SK-N-SH treated with all-trans-retinoic acid at 6 μM for 48 hours (cell line): ENCODE measurements at regions not wholly inside any gene's neighbourhood (a gene's known extent, or its start where the extent isn't known, plus 50 kb on each side); places are given as distances from the start of the nearest gene placed in this dataset.
"Not testable (repeated sequence)": the region's sequence is repeated elsewhere in the genome, so short reads cannot be mapped to it uniquely, and the experiment has no call there.

ENCODE experiments used
- ATAC-seq: fragments of 200-7000 bp; cut with Tn5 transposase; 3 replicates; pipeline ENCODE4 v1.9.1; 2020; ENCODE audit warnings: mild to moderate bottlenecking, moderate library complexity
- BACH2 ChIP-seq: fragments of 250-450 bp; sonication (Bioruptor Pico); IDR thresholded peaks from 2 replicates; pipeline ENCODE4 v1.9.0; 2021; ENCODE audit warnings: mild to moderate bottlenecking, borderline replicate concordance
- CSDC2 ChIP-seq: fragments of 250-450 bp; sonication (Bioruptor Pico); IDR thresholded peaks from 2 replicates; pipeline ENCODE4 v1.5.0; 2020; ENCODE audit warnings: mild to moderate bottlenecking, moderate library complexity
- ESRRG ChIP-seq: fragments of 250-450 bp; sonication (Bioruptor Pico); IDR thresholded peaks from 2 replicates; pipeline ENCODE4 v1.6.1; 2021; ENCODE audit warnings: mild to moderate bottlenecking
- GLIS3 ChIP-seq: fragments of 250-450 bp; sonication (Bioruptor Pico); IDR thresholded peaks from 2 replicates; pipeline ENCODE4 v1.5.0; 2020; ENCODE audit warnings: mild to moderate bottlenecking, moderate library complexity
- ISL1 ChIP-seq: fragments of 250-450 bp; sonication (Bioruptor Pico); IDR thresholded peaks from 2 replicates; pipeline ENCODE4 v2.1.2; 2022; ENCODE audit warnings: mild to moderate bottlenecking, moderate library complexity
- OSR1 ChIP-seq: fragments of 250-450 bp; sonication (Bioruptor Pico); IDR thresholded peaks from 2 replicates; pipeline ENCODE4 v1.8.0; 2022; ENCODE audit warnings: moderate library complexity, mild to moderate bottlenecking, inconsistent platforms
- PPARA ChIP-seq: fragments of 250-450 bp; sonication (Bioruptor Pico); IDR thresholded peaks from 2 replicates; pipeline ENCODE4 v1.5.0; 2020; ENCODE audit warnings: mild to moderate bottlenecking, borderline replicate concordance
- RARB ChIP-seq: fragments of 250-450 bp; sonication (Bioruptor Pico); IDR thresholded peaks from 2 replicates; pipeline ENCODE4 v1.8.0; 2021; ENCODE audit warnings: mild to moderate bottlenecking, moderate library complexity
- SNAI2 ChIP-seq: fragments of 250-450 bp; sonication (Bioruptor Pico); IDR thresholded peaks from 2 replicates; pipeline ENCODE4 v1.5.0; 2020; ENCODE audit warnings: mild to moderate bottlenecking, moderate library complexity
- TCF4 ChIP-seq: fragments of 250-450 bp; sonication (Bioruptor Pico); IDR thresholded peaks from 2 replicates; pipeline ENCODE4 v1.8.0; 2021; ENCODE audit warnings: mild to moderate bottlenecking, moderate library complexity, borderline replicate concordance
- TOX ChIP-seq: fragments of 250-450 bp; sonication (Bioruptor Pico); IDR thresholded peaks from 2 replicates; pipeline ENCODE4 v1.8.0; 2021; ENCODE audit warnings: mild to moderate bottlenecking, moderate library complexity, borderline replicate concordance
- ZC3H10 ChIP-seq: fragments of 250-450 bp; sonication (Bioruptor Pico); IDR thresholded peaks from 2 replicates; pipeline ENCODE4 v1.5.1; 2021; ENCODE audit warnings: mild to moderate bottlenecking, moderate library complexity
- ZFP3 ChIP-seq: fragments of 250-450 bp; sonication (Bioruptor Pico); IDR thresholded peaks from 2 replicates; pipeline ENCODE4 v1.5.0; 2020; ENCODE audit warnings: mild to moderate bottlenecking, moderate library complexity
- ZFP30 ChIP-seq: fragments of 450-650 bp; formaldehyde crosslinking; IDR thresholded peaks from 2 replicates; pipeline ENCODE4 v1.5.0; 2022; ENCODE audit warnings: mild to moderate bottlenecking, moderate library complexity
- ZNF565 ChIP-seq: fragments of 450-650 bp; formaldehyde crosslinking; conservative IDR thresholded peaks from 2 replicates; pipeline ENCODE4 v1.5.0; 2020; ENCODE audit warnings: low read depth, mild to moderate bottlenecking, moderate library complexity
- ZNF70 ChIP-seq: fragments of 450-650 bp; formaldehyde crosslinking; IDR thresholded peaks from 2 replicates; pipeline ENCODE4 v1.5.0; 2020; ENCODE audit warnings: mild to moderate bottlenecking, moderate library complexity
- ZNF8 ChIP-seq: fragments of 450-650 bp; formaldehyde crosslinking; IDR thresholded peaks from 2 replicates; pipeline ENCODE4 v1.5.0; 2020; ENCODE audit warnings: mild to moderate bottlenecking, moderate library complexity
- TF ChIP-seq, protein P1 (sequence below): fragments of 250-450 bp; sonication (Bioruptor Pico); IDR thresholded peaks from 2 replicates; pipeline ENCODE4 v1.5.0; 2020; ENCODE audit warnings: mild to moderate bottlenecking, moderate library complexity
- TF ChIP-seq, protein P2 (sequence below): fragments of 250-450 bp; sonication (Bioruptor Pico); IDR thresholded peaks from 2 replicates; pipeline ENCODE4 v1.5.1; 2020; ENCODE audit warnings: low read depth, mild to moderate bottlenecking, moderate library complexity
- TF ChIP-seq, protein P3 (sequence below): fragments of 250-450 bp; sonication (Bioruptor Pico); IDR thresholded peaks from 2 replicates; pipeline ENCODE4 v1.8.0; 2021; ENCODE audit warnings: low read depth, mild to moderate bottlenecking, moderate library complexity, borderline replicate concordance
- TF ChIP-seq, protein P4 (sequence below): fragments of 250-450 bp; sonication (Bioruptor Pico); IDR thresholded peaks from 2 replicates; pipeline ENCODE4 v1.8.0; 2020; ENCODE audit warnings: mild to moderate bottlenecking, moderate library complexity, borderline replicate concordance

DNA sequence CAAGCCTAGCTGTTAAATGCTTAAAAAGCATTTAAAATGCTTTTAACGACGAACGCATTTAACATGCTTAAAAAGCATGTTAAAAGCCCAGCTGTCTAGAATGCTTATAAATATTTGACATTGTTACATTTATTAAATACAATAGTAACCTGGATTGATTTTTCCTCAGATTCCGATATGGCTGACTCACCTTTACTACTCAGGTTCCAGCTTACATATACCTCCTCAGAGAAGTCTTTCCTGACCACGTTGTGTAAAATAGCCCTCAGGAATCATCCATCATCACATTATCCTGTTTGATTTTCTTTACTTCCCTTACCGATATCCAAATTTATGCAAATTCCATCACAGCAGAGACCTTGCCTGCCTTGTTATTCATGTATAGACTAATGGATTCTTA, 51.4 kb downstream of the SLC41A2 start:
- TF ChIP-seq ZFP3 (no peak), ZNF70 (CRISPR knock-in tag) (no peak), ZNF8 (CRISPR knock-in tag) (no peak), ISL1 (CRISPR knock-in tag) (no peak), SNAI2 (CRISPR knock-in tag) (no peak), BACH2 (CRISPR knock-in tag) (no peak), GLIS3 (CRISPR knock-in tag) (no peak), TOX (no peak), TCF4 (CRISPR knock-in tag) (no peak), ZFP30 (CRISPR knock-in tag) (no peak)
- TF ChIP-seq, protein P1, sequence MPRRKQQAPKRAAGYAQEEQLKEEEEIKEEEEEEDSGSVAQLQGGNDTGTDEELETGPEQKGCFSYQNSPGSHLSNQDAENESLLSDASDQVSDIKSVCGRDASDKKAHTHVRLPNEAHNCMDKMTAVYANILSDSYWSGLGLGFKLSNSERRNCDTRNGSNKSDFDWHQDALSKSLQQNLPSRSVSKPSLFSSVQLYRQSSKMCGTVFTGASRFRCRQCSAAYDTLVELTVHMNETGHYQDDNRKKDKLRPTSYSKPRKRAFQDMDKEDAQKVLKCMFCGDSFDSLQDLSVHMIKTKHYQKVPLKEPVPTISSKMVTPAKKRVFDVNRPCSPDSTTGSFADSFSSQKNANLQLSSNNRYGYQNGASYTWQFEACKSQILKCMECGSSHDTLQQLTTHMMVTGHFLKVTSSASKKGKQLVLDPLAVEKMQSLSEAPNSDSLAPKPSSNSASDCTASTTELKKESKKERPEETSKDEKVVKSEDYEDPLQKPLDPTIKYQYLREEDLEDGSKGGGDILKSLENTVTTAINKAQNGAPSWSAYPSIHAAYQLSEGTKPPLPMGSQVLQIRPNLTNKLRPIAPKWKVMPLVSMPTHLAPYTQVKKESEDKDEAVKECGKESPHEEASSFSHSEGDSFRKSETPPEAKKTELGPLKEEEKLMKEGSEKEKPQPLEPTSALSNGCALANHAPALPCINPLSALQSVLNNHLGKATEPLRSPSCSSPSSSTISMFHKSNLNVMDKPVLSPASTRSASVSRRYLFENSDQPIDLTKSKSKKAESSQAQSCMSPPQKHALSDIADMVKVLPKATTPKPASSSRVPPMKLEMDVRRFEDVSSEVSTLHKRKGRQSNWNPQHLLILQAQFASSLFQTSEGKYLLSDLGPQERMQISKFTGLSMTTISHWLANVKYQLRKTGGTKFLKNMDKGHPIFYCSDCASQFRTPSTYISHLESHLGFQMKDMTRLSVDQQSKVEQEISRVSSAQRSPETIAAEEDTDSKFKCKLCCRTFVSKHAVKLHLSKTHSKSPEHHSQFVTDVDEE, result no peak
- TF ChIP-seq, protein P2, sequence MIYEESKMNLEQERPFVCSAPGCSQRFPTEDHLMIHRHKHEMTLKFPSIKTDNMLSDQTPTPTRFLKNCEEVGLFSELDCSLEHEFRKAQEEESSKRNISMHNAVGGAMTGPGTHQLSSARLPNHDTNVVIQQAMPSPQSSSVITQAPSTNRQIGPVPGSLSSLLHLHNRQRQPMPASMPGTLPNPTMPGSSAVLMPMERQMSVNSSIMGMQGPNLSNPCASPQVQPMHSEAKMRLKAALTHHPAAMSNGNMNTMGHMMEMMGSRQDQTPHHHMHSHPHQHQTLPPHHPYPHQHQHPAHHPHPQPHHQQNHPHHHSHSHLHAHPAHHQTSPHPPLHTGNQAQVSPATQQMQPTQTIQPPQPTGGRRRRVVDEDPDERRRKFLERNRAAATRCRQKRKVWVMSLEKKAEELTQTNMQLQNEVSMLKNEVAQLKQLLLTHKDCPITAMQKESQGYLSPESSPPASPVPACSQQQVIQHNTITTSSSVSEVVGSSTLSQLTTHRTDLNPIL (CRISPR knock-in tag), result no peak
- no peak for ATAC-seq

DNA sequence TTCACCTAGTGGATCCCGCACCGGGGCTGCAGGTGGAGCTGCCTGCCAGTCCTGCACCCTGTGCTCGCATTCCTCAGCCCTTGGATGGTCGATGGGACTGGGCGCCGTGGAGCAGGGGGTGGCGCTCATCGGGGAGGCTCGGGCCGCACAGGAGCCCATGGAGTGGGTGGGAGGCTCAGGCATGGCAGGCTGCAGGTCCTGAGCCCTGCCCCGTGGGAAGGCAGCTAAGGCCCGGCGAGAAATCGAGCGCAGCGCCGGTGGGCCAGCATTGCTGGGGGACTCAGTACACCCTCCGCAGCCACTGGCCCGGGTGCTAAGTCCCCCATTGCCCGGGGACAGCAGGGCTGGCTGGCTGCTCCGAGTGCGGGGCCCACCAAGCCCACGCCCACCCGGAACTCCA, 52.6 kb downstream of the SLC41A2 start:
- not testable (repeated sequence) for ATAC-seq

DNA sequence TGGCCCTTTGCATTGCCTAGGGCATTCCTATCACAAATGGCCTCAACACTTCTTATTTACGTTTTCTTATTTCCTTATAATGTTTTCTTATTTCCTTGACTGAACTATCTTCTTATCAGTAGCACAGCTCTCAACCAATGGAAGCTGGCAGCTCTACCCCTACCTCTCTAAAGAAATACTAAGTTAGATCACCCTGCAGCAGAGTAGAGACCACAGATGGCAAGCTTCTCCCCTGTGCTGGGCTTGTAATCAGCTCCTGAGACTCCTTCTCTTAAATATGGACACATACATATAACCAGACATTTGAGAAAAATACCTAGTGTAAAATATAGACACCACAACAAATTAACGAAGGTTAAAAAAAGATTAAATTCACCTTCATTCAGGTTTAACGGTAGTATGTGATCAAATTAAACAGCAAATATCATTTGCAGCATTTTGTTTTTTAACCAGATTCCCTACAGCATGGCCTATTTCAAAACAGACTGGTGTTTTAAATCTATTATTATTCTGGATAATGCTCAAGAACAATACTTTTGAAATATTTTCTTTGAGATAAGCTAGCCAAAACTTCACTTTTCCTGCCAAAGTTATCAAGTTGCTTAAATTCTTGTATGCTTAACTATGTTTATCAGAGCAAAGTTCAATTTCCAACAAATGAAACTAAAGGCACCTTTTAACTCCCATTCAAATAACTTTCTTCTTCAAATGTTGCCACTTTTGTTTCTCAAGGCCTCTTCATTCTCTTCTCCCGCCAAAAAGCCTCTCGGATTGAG, 54.3 kb downstream of the SLC41A2 start:
- ATAC-seq, result no peak
- no peak for TF ChIP-seq SNAI2 (CRISPR knock-in tag)
- TF ChIP-seq ZNF565, result no peak
- no peak for TF ChIP-seq ESRRG (CRISPR knock-in tag)
- no peak for TF ChIP-seq BACH2 (CRISPR knock-in tag)
- TF ChIP-seq ZC3H10 (CRISPR knock-in tag), result no peak
- no peak for TF ChIP-seq PPARA (CRISPR knock-in tag)
- no peak for TF ChIP-seq RARB (CRISPR knock-in tag)
- TF ChIP-seq ZNF70 (CRISPR knock-in tag), result no peak
- TF ChIP-seq ISL1 (CRISPR knock-in tag), result no peak
- TF ChIP-seq, protein P1, result no peak
- TF ChIP-seq TCF4 (CRISPR knock-in tag), result no peak
- no peak for TF ChIP-seq ZFP3
- TF ChIP-seq, protein P3, sequence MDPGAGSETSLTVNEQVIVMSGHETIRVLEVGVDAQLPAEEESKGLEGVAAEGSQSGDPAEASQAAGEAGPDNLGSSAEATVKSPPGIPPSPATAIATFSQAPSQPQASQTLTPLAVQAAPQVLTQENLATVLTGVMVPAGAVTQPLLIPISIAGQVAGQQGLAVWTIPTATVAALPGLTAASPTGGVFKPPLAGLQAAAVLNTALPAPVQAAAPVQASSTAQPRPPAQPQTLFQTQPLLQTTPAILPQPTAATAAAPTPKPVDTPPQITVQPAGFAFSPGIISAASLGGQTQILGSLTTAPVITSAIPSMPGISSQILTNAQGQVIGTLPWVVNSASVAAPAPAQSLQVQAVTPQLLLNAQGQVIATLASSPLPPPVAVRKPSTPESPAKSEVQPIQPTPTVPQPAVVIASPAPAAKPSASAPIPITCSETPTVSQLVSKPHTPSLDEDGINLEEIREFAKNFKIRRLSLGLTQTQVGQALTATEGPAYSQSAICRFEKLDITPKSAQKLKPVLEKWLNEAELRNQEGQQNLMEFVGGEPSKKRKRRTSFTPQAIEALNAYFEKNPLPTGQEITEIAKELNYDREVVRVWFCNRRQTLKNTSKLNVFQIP (CRISPR knock-in tag), result no peak
- TF ChIP-seq, protein P4, sequence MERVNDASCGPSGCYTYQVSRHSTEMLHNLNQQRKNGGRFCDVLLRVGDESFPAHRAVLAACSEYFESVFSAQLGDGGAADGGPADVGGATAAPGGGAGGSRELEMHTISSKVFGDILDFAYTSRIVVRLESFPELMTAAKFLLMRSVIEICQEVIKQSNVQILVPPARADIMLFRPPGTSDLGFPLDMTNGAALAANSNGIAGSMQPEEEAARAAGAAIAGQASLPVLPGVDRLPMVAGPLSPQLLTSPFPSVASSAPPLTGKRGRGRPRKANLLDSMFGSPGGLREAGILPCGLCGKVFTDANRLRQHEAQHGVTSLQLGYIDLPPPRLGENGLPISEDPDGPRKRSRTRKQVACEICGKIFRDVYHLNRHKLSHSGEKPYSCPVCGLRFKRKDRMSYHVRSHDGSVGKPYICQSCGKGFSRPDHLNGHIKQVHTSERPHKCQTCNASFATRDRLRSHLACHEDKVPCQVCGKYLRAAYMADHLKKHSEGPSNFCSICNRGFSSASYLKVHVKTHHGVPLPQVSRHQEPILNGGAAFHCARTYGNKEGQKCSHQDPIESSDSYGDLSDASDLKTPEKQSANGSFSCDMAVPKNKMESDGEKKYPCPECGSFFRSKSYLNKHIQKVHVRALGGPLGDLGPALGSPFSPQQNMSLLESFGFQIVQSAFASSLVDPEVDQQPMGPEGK (CRISPR knock-in tag), result no peak
- no peak for TF ChIP-seq CSDC2 (CRISPR knock-in tag)
- TF ChIP-seq OSR1 (CRISPR knock-in tag), result no peak
- no peak for TF ChIP-seq ZNF8 (CRISPR knock-in tag)
